SU-DHL-6 (cell line): ENCODE measurements at regions not wholly inside any gene's neighbourhood (a gene's known extent, or its start where the extent isn't known, plus 50 kb on each side); places are given as distances from the start of the nearest gene placed in this dataset.

Source experiments
- EZH2phosphoT487 ChIP-seq: fragments of 200-600 bp; sonication (generic), shearing (Covaris generic); conservative IDR thresholded peaks from 2 replicates; pipeline ENCODE4 v1.6.1; 2018; ENCODE audit warnings: mild to moderate bottlenecking, antibody characterized with exemption, low read length, moderate library complexity, mixed read lengths
- TF ChIP-seq, protein P1 (sequence below): fragments of 200-600 bp; sonication (generic); IDR thresholded peaks from one replicate; pipeline ENCODE4 v1.5.1; 2017; ENCODE audit warnings: antibody characterized with exemption, mild to moderate bottlenecking, low read length, moderate library complexity; ENCODE audit not compliant: insufficient read depth, poor library complexity, severe bottlenecking

GRCh38 chr5:30608501-30608900 is 585.0 kb upstream of the CDH6 start:
- TF ChIP-seq, protein P1, sequence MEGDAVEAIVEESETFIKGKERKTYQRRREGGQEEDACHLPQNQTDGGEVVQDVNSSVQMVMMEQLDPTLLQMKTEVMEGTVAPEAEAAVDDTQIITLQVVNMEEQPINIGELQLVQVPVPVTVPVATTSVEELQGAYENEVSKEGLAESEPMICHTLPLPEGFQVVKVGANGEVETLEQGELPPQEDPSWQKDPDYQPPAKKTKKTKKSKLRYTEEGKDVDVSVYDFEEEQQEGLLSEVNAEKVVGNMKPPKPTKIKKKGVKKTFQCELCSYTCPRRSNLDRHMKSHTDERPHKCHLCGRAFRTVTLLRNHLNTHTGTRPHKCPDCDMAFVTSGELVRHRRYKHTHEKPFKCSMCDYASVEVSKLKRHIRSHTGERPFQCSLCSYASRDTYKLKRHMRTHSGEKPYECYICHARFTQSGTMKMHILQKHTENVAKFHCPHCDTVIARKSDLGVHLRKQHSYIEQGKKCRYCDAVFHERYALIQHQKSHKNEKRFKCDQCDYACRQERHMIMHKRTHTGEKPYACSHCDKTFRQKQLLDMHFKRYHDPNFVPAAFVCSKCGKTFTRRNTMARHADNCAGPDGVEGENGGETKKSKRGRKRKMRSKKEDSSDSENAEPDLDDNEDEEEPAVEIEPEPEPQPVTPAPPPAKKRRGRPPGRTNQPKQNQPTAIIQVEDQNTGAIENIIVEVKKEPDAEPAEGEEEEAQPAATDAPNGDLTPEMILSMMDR, result no peak
- no peak for TF ChIP-seq EZH2phosphoT487
